B cell (primary cell): ENCODE measurements at regions not wholly inside any gene's neighbourhood (a gene's known extent, or its start where the extent isn't known, plus 50 kb on each side); places are given as distances from the start of the nearest gene placed in this dataset.

Experiments
- EZH2 ChIP-seq: IDR thresholded peaks from 2 replicates; pipeline ENCODE4 v1.6.1; 2012; ENCODE audit warnings: borderline replicate concordance, low read depth, mild to moderate bottlenecking, moderate library complexity, low read length; ENCODE audit not compliant: insufficient read depth, poor library complexity, severe bottlenecking
- TF ChIP-seq, protein P1 (sequence below): fragments of 200-600 bp; IDR thresholded peaks from one replicate; pipeline ENCODE4 v1.8.0; 2022; ENCODE audit warnings: antibody characterized with exemption, mild to moderate bottlenecking

GRCh38 chr16:85190572-85190971 is 78.3 kb upstream of the CIBAR2 start:
- TF ChIP-seq, protein P1, sequence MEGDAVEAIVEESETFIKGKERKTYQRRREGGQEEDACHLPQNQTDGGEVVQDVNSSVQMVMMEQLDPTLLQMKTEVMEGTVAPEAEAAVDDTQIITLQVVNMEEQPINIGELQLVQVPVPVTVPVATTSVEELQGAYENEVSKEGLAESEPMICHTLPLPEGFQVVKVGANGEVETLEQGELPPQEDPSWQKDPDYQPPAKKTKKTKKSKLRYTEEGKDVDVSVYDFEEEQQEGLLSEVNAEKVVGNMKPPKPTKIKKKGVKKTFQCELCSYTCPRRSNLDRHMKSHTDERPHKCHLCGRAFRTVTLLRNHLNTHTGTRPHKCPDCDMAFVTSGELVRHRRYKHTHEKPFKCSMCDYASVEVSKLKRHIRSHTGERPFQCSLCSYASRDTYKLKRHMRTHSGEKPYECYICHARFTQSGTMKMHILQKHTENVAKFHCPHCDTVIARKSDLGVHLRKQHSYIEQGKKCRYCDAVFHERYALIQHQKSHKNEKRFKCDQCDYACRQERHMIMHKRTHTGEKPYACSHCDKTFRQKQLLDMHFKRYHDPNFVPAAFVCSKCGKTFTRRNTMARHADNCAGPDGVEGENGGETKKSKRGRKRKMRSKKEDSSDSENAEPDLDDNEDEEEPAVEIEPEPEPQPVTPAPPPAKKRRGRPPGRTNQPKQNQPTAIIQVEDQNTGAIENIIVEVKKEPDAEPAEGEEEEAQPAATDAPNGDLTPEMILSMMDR, result no peak
- no peak for TF ChIP-seq EZH2
